RWPE2 (cell line): ENCODE measurements at regions not wholly inside any gene's neighbourhood (a gene's known extent, or its start where the extent isn't known, plus 50 kb on each side); places are given as distances from the start of the nearest gene placed in this dataset.

Experiments
- ATAC-seq: fragments of 200-7000 bp; cut with Tn5 transposase; 3 replicates; pipeline ENCODE4 v1.9.1; 2021; ENCODE audit warnings: low read depth
- DNase-seq: peaks from one replicate; pipeline ENCODE4 v3.0.0-alpha.2; 2020; ENCODE audit warnings: low spot score
- H3K27ac ChIP-seq: fragments of 450-650 bp; 2 replicates; pipeline ENCODE4 v1.5.1; 2017; ENCODE audit warnings: mild to moderate bottlenecking; ENCODE audit not compliant: poor library complexity, severe bottlenecking
- H3K27me3 ChIP-seq: fragments of 250-450 bp; sonication (Bioruptor Pico); 2 replicates; pipeline ENCODE4 v1.5.1; 2021; ENCODE audit warnings: mild to moderate bottlenecking, moderate library complexity; ENCODE audit not compliant: insufficient read depth, poor library complexity, severe bottlenecking
- H3K36me3 ChIP-seq: fragments of 250-450 bp; sonication (Bioruptor Pico); 2 replicates; pipeline ENCODE4 v1.5.1; 2020; ENCODE audit warnings: low read depth, mild to moderate bottlenecking, moderate library complexity
- H3K4me1 ChIP-seq: fragments of 250-450 bp; sonication (Bioruptor Pico); 2 replicates; pipeline ENCODE4 v1.5.1; 2021; ENCODE audit warnings: mild to moderate bottlenecking, moderate library complexity; ENCODE audit not compliant: insufficient read depth, poor library complexity, severe bottlenecking
- H3K4me3 ChIP-seq: fragments of 250-450 bp; sonication (Bioruptor Pico); 2 replicates; pipeline ENCODE4 v1.5.1; 2021; ENCODE audit warnings: mild to moderate bottlenecking, moderate library complexity; ENCODE audit not compliant: severe bottlenecking
- H3K9me3 ChIP-seq: fragments of 250-450 bp; sonication (Bioruptor Pico); 2 replicates; pipeline ENCODE4 v1.5.1; 2021; ENCODE audit warnings: mild to moderate bottlenecking, moderate library complexity; ENCODE audit not compliant: severe bottlenecking
- TF ChIP-seq, protein P1 (sequence below): fragments of 450-650 bp; IDR thresholded peaks from one replicate; pipeline ENCODE4 v1.5.1; 2017; ENCODE audit warnings: mild to moderate bottlenecking, moderate library complexity; ENCODE audit not compliant: poor library complexity, severe bottlenecking

- Histone ChIP-seq H3K27ac (no peak overlapping the region), H3K27me3 (peaks cover 9% of the 10 kb centered on the region), H3K4me3 (no peak overlapping the region), H3K9me3 (no peaks in the 10 kb centered on the region), H3K36me3 (no peaks in the 10 kb centered on the region), H3K4me1 (no peaks in the 10 kb centered on the region)
- ATAC-seq (no peak), DNase-seq (no peak)
- TF ChIP-seq, protein P1, sequence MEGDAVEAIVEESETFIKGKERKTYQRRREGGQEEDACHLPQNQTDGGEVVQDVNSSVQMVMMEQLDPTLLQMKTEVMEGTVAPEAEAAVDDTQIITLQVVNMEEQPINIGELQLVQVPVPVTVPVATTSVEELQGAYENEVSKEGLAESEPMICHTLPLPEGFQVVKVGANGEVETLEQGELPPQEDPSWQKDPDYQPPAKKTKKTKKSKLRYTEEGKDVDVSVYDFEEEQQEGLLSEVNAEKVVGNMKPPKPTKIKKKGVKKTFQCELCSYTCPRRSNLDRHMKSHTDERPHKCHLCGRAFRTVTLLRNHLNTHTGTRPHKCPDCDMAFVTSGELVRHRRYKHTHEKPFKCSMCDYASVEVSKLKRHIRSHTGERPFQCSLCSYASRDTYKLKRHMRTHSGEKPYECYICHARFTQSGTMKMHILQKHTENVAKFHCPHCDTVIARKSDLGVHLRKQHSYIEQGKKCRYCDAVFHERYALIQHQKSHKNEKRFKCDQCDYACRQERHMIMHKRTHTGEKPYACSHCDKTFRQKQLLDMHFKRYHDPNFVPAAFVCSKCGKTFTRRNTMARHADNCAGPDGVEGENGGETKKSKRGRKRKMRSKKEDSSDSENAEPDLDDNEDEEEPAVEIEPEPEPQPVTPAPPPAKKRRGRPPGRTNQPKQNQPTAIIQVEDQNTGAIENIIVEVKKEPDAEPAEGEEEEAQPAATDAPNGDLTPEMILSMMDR: no peak
These were observed 260.5 kb downstream of the NEDD1 start for GRCh38 chr12:97167598-97167997.

DNA sequence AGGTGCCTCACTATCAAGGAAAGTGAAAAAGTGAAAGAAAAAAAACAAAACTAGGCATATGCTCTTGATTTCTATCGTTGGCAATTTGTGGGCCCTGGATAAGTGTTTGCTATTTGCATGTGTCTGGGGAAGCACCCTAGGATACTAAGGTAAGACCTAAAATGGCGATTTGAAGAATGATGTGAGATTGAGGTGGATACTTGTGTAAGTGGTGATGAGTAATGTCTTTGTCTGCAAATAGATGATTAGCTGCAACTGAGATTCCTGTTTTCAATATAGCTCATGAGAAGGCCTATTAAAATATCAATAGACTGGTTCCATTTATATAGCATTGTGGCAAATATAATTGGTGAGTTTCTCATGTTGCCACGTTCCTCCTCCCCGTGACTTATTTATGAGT lies 261.7 kb downstream of the NEDD1 start:
- TF ChIP-seq, protein P1: no peak
- DNase-seq: no peak
- no peak overlapping the region for H3K27ac ChIP-seq
- H3K27me3 ChIP-seq: peaks cover 18% of the 10 kb centered on the region
- no peak overlapping the region for H3K4me3 ChIP-seq
- no peaks in the 10 kb centered on the region for H3K9me3 ChIP-seq
- no peaks in the 10 kb centered on the region for H3K4me1 ChIP-seq
- ATAC-seq: no peak
- no peaks in the 10 kb centered on the region for H3K36me3 ChIP-seq

GRCh38 chr12:97169889-97170567 lies 263.0 kb downstream of the NEDD1 start:
- H3K36me3 ChIP-seq: no peaks in the 10 kb centered on the region
- DNase-seq (no peak), ATAC-seq (no peak)
- no peak overlapping the region for H3K27ac ChIP-seq
- TF ChIP-seq, protein P1: no peak
- H3K9me3 ChIP-seq: no peaks in the 10 kb centered on the region
- no peak overlapping the region for H3K4me3 ChIP-seq
- H3K4me1 ChIP-seq: no peaks in the 10 kb centered on the region
- H3K27me3 ChIP-seq: peaks cover 19% of the 10 kb centered on the region

DNA sequence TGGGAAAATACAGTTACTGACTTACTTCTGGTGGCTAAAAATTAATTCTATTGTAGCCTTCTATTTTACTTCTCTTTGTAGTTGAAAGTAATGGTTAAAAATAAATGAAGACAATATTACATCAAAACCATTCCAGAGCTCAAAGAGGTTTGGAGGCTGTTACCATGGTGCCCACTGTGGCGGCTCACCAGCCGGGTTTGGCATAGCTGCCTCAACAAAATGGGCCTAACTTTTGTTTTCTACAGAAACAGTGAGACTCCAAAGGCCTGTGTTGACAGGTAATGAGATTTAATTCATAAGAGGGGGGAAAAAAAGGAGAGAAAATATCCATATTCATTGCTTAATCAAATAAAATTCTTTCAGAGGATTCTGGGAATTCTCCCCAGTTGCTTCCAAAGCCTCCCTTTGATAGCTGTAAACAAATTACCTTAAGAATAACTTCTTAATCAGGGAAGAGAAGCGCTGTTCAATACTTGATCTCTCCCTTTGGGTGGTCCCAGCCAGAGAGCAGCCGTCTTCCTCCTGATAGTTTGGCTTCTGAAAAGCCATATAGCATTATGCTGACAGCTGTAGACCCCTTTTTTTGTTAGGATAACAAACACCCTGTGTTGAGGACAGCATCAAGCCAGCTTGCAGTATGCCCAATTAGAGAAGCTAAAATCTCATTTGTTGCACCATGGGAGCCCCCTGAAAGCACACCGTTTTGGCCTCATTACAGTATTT lies 266.8 kb downstream of the NEDD1 start:
- DNase-seq (no peak), ATAC-seq (no peak)
- H3K36me3 ChIP-seq: no peaks in the 10 kb centered on the region
- TF ChIP-seq, protein P1: no peak
- no peaks in the 10 kb centered on the region for H3K9me3 ChIP-seq
- H3K27ac ChIP-seq: no peak overlapping the region
- H3K4me1 ChIP-seq: no peaks in the 10 kb centered on the region
- H3K27me3 ChIP-seq: peaks cover 15% of the 10 kb centered on the region
- H3K4me3 ChIP-seq: no peak overlapping the region

- DNase-seq (no peak), ATAC-seq (no peak)
- no peaks in the 10 kb centered on the region for H3K36me3 ChIP-seq
- H3K9me3 ChIP-seq: no peaks in the 10 kb centered on the region
- TF ChIP-seq, protein P1: no peak
- H3K4me3 ChIP-seq: no peak overlapping the region
- no peak overlapping the region for H3K27ac ChIP-seq
- H3K4me1 ChIP-seq: no peaks in the 10 kb centered on the region
- peaks cover 10% of the 10 kb centered on the region for H3K27me3 ChIP-seq
These were observed 270.4 kb downstream of the NEDD1 start for GRCh38 chr12:97177481-97177880.
